WTC11 (cell line): ENCODE measurements at regions not wholly inside any gene's neighbourhood (a gene's known extent, or its start where the extent isn't known, plus 50 kb on each side); places are given as distances from the start of the nearest gene placed in this dataset.

Experiments
- ATAC-seq: fragments of 200-7000 bp; cut with Tn5 transposase; 2 replicates; pipeline ENCODE4 v1.10.0; 2021; ENCODE audit warnings: mild to moderate bottlenecking, moderate library complexity
- CTCF ChIA-PET: fragments of 300-600 bp; sonication (Branson Sonifier 250); formaldehyde crosslinking; loops from one replicate; lab custom pipeline; 2021; ENCODE audit warnings: antibody characterized with exemption; lab: Charles Lee
- POLR2A ChIA-PET: fragments of 350-600 bp; sonication (Branson Sonifier 250); formaldehyde crosslinking; loops from one replicate; lab custom pipeline; 2021; ENCODE audit warnings: antibody characterized with exemption; lab: Charles Lee
- DNase-seq: peaks from one replicate; pipeline ENCODE4 v3.0.0; 2021; ENCODE audit warnings: low spot score
- H3K27ac Mint-ChIP-seq: 2 replicates; pipeline ENCODE4 v1.8.0; 2021; ENCODE audit warnings: mixed read lengths
- H3K27me3 Mint-ChIP-seq: 2 replicates; pipeline ENCODE4 v1.8.0; 2021; ENCODE audit warnings: low read depth, mild to moderate bottlenecking, moderate library complexity, mixed read lengths
- H3K36me3 Mint-ChIP-seq: 2 replicates; pipeline ENCODE4 v1.8.0; 2021; ENCODE audit warnings: mixed read lengths
- H3K4me1 Mint-ChIP-seq: 2 replicates; pipeline ENCODE4 v1.8.0; 2022; ENCODE audit warnings: mixed read lengths
- H3K4me3 Mint-ChIP-seq: 2 replicates; pipeline ENCODE4 v1.8.0; 2021; ENCODE audit warnings: mild to moderate bottlenecking, moderate library complexity, mixed read lengths
- H3K9me3 Mint-ChIP-seq: 2 replicates; pipeline ENCODE4 v1.8.0; 2021; ENCODE audit warnings: mixed read lengths
- CREM ChIP-seq: sonication (generic); formaldehyde crosslinking; IDR thresholded peaks from 2 replicates; pipeline ENCODE4 v1.8.1; 2022; ENCODE audit warnings: mild to moderate bottlenecking, missing genetic modification reagents, moderate library complexity
- E2F1 ChIP-seq: sonication (generic); formaldehyde crosslinking; IDR thresholded peaks from 2 replicates; pipeline ENCODE4 v1.8.0; 2022; ENCODE audit warnings: mild to moderate bottlenecking, missing genetic modification reagents
- FOXJ3 ChIP-seq: sonication (generic); formaldehyde crosslinking; IDR thresholded peaks from 2 replicates; pipeline ENCODE4 v1.9.0; 2021; ENCODE audit warnings: missing genetic modification reagents, mild to moderate bottlenecking, borderline replicate concordance
- GABPB1 ChIP-seq: sonication (generic); formaldehyde crosslinking; IDR thresholded peaks from 2 replicates; pipeline ENCODE4 v1.8.1; 2023; ENCODE audit warnings: mild to moderate bottlenecking, missing genetic modification reagents
- HMGXB4 ChIP-seq: sonication (generic); formaldehyde crosslinking; IDR thresholded peaks from 2 replicates; pipeline ENCODE4 v1.8.1; 2023; ENCODE audit warnings: mild to moderate bottlenecking, moderate library complexity, missing genetic modification reagents
- JUN ChIP-seq: sonication (generic); formaldehyde crosslinking; IDR thresholded peaks from 2 replicates; pipeline ENCODE4 v1.8.0; 2023; ENCODE audit warnings: mild to moderate bottlenecking, missing genetic modification reagents
- NFE2L1 ChIP-seq: sonication (generic); formaldehyde crosslinking; IDR thresholded peaks from 2 replicates; pipeline ENCODE4 v1.8.1; 2023; ENCODE audit warnings: missing genetic modification reagents
- OVOL2 ChIP-seq: fragments of 250-450 bp; sonication (Bioruptor Pico); IDR thresholded peaks from 2 replicates; pipeline ENCODE4 v1.9.0; 2021; ENCODE audit warnings: mild to moderate bottlenecking, borderline replicate concordance
- PRRX2 ChIP-seq: fragments of 250-450 bp; sonication (Bioruptor Pico); IDR thresholded peaks from 2 replicates; pipeline ENCODE4 v1.8.0; 2021; ENCODE audit warnings: mild to moderate bottlenecking
- RORB ChIP-seq: fragments of 250-450 bp; sonication (Bioruptor Pico); IDR thresholded peaks from 2 replicates; pipeline ENCODE4 v1.9.0; 2021; ENCODE audit warnings: mild to moderate bottlenecking
- TEAD1 ChIP-seq: sonication (generic); formaldehyde crosslinking; IDR thresholded peaks from 2 replicates; pipeline ENCODE4 v1.8.0; 2022; ENCODE audit warnings: mild to moderate bottlenecking, missing genetic modification reagents
- ZNF423 ChIP-seq: fragments of 250-450 bp; sonication (Bioruptor Pico); IDR thresholded peaks from 2 replicates; pipeline ENCODE4 v2.1.2; 2022; ENCODE audit warnings: mild to moderate bottlenecking, moderate library complexity
- TF ChIP-seq, protein P1 (sequence below): sonication (generic); formaldehyde crosslinking; IDR thresholded peaks from 2 replicates; pipeline ENCODE4 v1.8.1; 2023; ENCODE audit warnings: mild to moderate bottlenecking, missing genetic modification reagents, borderline replicate concordance
- TF ChIP-seq, protein P2 (sequence below): sonication (generic); formaldehyde crosslinking; IDR thresholded peaks from 2 replicates; pipeline ENCODE4 v1.8.1; 2022; ENCODE audit warnings: low read depth, mild to moderate bottlenecking, moderate library complexity, missing genetic modification reagents, borderline replicate concordance
- TF ChIP-seq, protein P3 (sequence below): sonication (generic); formaldehyde crosslinking; conservative IDR thresholded peaks from 2 replicates; pipeline ENCODE4 v1.8.1; 2023; ENCODE audit warnings: mild to moderate bottlenecking, low read depth, missing genetic modification reagents, moderate library complexity

- no peak for TF ChIP-seq E2F1
- TF ChIP-seq, protein P1, sequence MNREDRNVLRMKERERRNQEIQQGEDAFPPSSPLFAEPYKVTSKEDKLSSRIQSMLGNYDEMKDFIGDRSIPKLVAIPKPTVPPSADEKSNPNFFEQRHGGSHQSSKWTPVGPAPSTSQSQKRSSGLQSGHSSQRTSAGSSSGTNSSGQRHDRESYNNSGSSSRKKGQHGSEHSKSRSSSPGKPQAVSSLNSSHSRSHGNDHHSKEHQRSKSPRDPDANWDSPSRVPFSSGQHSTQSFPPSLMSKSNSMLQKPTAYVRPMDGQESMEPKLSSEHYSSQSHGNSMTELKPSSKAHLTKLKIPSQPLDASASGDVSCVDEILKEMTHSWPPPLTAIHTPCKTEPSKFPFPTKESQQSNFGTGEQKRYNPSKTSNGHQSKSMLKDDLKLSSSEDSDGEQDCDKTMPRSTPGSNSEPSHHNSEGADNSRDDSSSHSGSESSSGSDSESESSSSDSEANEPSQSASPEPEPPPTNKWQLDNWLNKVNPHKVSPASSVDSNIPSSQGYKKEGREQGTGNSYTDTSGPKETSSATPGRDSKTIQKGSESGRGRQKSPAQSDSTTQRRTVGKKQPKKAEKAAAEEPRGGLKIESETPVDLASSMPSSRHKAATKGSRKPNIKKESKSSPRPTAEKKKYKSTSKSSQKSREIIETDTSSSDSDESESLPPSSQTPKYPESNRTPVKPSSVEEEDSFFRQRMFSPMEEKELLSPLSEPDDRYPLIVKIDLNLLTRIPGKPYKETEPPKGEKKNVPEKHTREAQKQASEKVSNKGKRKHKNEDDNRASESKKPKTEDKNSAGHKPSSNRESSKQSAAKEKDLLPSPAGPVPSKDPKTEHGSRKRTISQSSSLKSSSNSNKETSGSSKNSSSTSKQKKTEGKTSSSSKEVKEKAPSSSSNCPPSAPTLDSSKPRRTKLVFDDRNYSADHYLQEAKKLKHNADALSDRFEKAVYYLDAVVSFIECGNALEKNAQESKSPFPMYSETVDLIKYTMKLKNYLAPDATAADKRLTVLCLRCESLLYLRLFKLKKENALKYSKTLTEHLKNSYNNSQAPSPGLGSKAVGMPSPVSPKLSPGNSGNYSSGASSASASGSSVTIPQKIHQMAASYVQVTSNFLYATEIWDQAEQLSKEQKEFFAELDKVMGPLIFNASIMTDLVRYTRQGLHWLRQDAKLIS = no peak
- no peak for TF ChIP-seq OVOL2 (CRISPR knock-in tag)
These were observed 68.0 kb upstream of the RBMS3 start (continued) for GRCh38 chr3:29212789-29213433.

- H3K27ac Mint-ChIP-seq = no peak overlapping the region
- peaks cover 7% of the 10 kb centered on the region for H3K9me3 Mint-ChIP-seq
- TF ChIP-seq TEAD1 (no peak), OVOL2 (CRISPR knock-in tag) (no peak), NFE2L1 (CRISPR knock-in tag) (no peak), RORB (CRISPR knock-in tag) (no peak), ZNF423 (CRISPR knock-in tag) (no peak), HMGXB4 (no peak), FOXJ3 (no peak), CREM (CRISPR knock-in tag) (no peak), GABPB1 (CRISPR knock-in tag) (no peak), PRRX2 (CRISPR knock-in tag) (no peak), JUN (CRISPR knock-in tag) (no peak)
- TF ChIP-seq, protein P2, sequence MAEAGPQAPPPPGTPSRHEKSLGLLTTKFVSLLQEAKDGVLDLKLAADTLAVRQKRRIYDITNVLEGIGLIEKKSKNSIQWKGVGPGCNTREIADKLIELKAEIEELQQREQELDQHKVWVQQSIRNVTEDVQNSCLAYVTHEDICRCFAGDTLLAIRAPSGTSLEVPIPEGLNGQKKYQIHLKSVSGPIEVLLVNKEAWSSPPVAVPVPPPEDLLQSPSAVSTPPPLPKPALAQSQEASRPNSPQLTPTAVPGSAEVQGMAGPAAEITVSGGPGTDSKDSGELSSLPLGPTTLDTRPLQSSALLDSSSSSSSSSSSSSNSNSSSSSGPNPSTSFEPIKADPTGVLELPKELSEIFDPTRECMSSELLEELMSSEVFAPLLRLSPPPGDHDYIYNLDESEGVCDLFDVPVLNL = no peak
- TF ChIP-seq, protein P3, sequence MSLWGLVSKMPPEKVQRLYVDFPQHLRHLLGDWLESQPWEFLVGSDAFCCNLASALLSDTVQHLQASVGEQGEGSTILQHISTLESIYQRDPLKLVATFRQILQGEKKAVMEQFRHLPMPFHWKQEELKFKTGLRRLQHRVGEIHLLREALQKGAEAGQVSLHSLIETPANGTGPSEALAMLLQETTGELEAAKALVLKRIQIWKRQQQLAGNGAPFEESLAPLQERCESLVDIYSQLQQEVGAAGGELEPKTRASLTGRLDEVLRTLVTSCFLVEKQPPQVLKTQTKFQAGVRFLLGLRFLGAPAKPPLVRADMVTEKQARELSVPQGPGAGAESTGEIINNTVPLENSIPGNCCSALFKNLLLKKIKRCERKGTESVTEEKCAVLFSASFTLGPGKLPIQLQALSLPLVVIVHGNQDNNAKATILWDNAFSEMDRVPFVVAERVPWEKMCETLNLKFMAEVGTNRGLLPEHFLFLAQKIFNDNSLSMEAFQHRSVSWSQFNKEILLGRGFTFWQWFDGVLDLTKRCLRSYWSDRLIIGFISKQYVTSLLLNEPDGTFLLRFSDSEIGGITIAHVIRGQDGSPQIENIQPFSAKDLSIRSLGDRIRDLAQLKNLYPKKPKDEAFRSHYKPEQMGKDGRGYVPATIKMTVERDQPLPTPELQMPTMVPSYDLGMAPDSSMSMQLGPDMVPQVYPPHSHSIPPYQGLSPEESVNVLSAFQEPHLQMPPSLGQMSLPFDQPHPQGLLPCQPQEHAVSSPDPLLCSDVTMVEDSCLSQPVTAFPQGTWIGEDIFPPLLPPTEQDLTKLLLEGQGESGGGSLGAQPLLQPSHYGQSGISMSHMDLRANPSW (CRISPR knock-in tag) = no peak
- ChIA-PET CTCF (no interaction called here), POLR2A (no interaction called here)
- H3K4me3 Mint-ChIP-seq = no peak overlapping the region
- no peaks in the 10 kb centered on the region for H3K27me3 Mint-ChIP-seq
- DNase-seq = no peak
- peaks cover 17% of the 10 kb centered on the region for H3K4me1 Mint-ChIP-seq
- ATAC-seq = no peak
- no peaks in the 10 kb centered on the region for H3K36me3 Mint-ChIP-seq
These were observed 66.7 kb upstream of the RBMS3 start for GRCh38 chr3:29214009-29214658.
